ENCODE measurements at regions not wholly inside any gene's neighbourhood (a gene's known extent, or its start where the extent isn't known, plus 50 kb on each side); places are given as distances from the start of the nearest gene placed in this dataset.

GRCh38 chr5:158177146-158177545 lies 318.2 kb upstream of the CLINT1 start:
- Histone ChIP-seq H3K4me1 (peaks cover 12 to 15% (median 14%) of the 10 kb centered on the region in 4 donors), H3K9me3 (no peaks in the 10 kb centered on the region), H3K27ac (replicated peaks in 1 of 4) (no peak overlapping the region), H3K27me3 (no peaks in the 10 kb centered on the region), H3K4me3 (no peak overlapping the region), H3K36me3 (no peaks in the 10 kb centered on the region)
- TF ChIP-seq POLR2A (IDR thresholded peaks at IDR 0.05; ENCODE audit: low read depth) (no peak), POLR2AphosphoS5 (IDR thresholded peaks at IDR 0.05) (no peak), EP300 (IDR thresholded peaks at IDR 0.05) (no peak), CTCF (IDR thresholded peaks at IDR 0.05) (no peak)
- DNase-seq (ENCODE audit: extremely low spot score) = no peak
- intact Hi-C loops (cut with DNase I) = no loop called here

- intact Hi-C loops (cut with DNase I) = loop anchor here (2.0 kb wide), 1 partner anchor 931 kb away; no protein-coding TSS in a partner anchor
- no peak for DNase-seq (ENCODE audit: extremely low spot score)
- Histone ChIP-seq H3K36me3 (no peaks in the 10 kb centered on the region), H3K27me3 (peaks cover 0 to 5% (median 0%) of the 10 kb centered on the region in 4 donors), H3K9me3 (no peaks in the 10 kb centered on the region), H3K27ac (replicated peaks in 1 of 4) (peak overlapping the region; percentile 28 to 55 (median 40)), H3K4me1 (peaks cover 12 to 15% (median 14%) of the 10 kb centered on the region in 4 donors), H3K4me3 (no peak overlapping the region)
- TF ChIP-seq POLR2A (IDR thresholded peaks at IDR 0.05; ENCODE audit: low read depth) (no peak), CTCF (IDR thresholded peaks at IDR 0.05) (no peak), EP300 (IDR thresholded peaks at IDR 0.05) (no peak), POLR2AphosphoS5 (IDR thresholded peaks at IDR 0.05) (no peak)
- WGBS = 78% methylated on average over 6 of the region's 6 CpGs
These were observed 317.1 kb upstream of the CLINT1 start for GRCh38 chr5:158175934-158176481.

- peaks cover 0 to 5% (median 0%) of the 10 kb centered on the region in 4 donors for H3K27me3 ChIP-seq
- TF ChIP-seq CTCF (IDR thresholded peaks at IDR 0.05) (peak; percentile 65 to 77 (median 72)), EP300 (IDR thresholded peaks at IDR 0.05) (no peak), POLR2AphosphoS5 (IDR thresholded peaks at IDR 0.05) (no peak)
- no peaks in the 10 kb centered on the region for H3K9me3 ChIP-seq
- H3K4me1 ChIP-seq = peaks cover 12 to 15% (median 14%) of the 10 kb centered on the region in 4 donors
- 42% methylated on average over 8 of the region's 8 CpGs for WGBS
- no peaks in the 10 kb centered on the region for H3K36me3 ChIP-seq
- no peak for DNase-seq (ENCODE audit: extremely low spot score)
- peak overlapping the region; percentile 28 to 55 (median 40) for H3K27ac ChIP-seq (replicated peaks in 1 of 4)
- intact Hi-C loops (cut with DNase I) = loop anchor here (2.0 kb wide), 1 partner anchor 932 kb away; no protein-coding TSS in a partner anchor
- H3K4me3 ChIP-seq = no peak overlapping the region
These were observed 316.2 kb upstream of the CLINT1 start for GRCh38 chr5:158174918-158175851.

GRCh38 chr5:158174026-158174425 lies 315.1 kb upstream of the CLINT1 start:
- no peaks in the 10 kb centered on the region for H3K36me3 ChIP-seq
- peaks cover 12 to 15% (median 14%) of the 10 kb centered on the region in 4 donors for H3K4me1 ChIP-seq
- H3K9me3 ChIP-seq = no peaks in the 10 kb centered on the region
- intact Hi-C loops (cut with DNase I) = loop anchor here (2.0 kb wide), 1 partner anchor 933 kb away; no protein-coding TSS in a partner anchor
- H3K4me3 ChIP-seq = no peak overlapping the region
- peaks cover 0 to 5% (median 0%) of the 10 kb centered on the region in 4 donors for H3K27me3 ChIP-seq
- H3K27ac ChIP-seq (replicated peaks in 1 of 4) = no peak overlapping the region
- TF ChIP-seq POLR2A (IDR thresholded peaks at IDR 0.05; ENCODE audit: low read depth) (no peak), CTCF (IDR thresholded peaks at IDR 0.05) (no peak), EP300 (IDR thresholded peaks at IDR 0.05) (no peak), POLR2AphosphoS5 (IDR thresholded peaks at IDR 0.05) (no peak)
- 93% methylated on average over 4 of the region's 4 CpGs for WGBS
- no peak for DNase-seq (ENCODE audit: extremely low spot score)

All from esophagus muscularis mucosa (tissue), 4 donors.